GM21526 (cell line): ENCODE measurements at regions not wholly inside any gene's neighbourhood (a gene's known extent, or its start where the extent isn't known, plus 50 kb on each side); places are given as distances from the start of the nearest gene placed in this dataset.
"Not testable (repeated sequence)": the region's sequence is repeated elsewhere in the genome, so short reads cannot be mapped to it uniquely, and the experiment has no call there.

Experiments used
- ATAC-seq: cut with Tn5 transposase; IDR thresholded peaks from one replicate; pipeline ENCODE4 v1.9.1; 2021; ENCODE audit warnings: moderate library complexity; ENCODE audit not compliant: unreplicated experiment, low FRiP score

GRCh38 chr21:43291347-43291950 lies 122.6 kb downstream of the CRYAA start:
- no peak for ATAC-seq

- ATAC-seq, result no peak
These were observed 121.9 kb downstream of the CRYAA start for GRCh38 chr21:43290421-43291346.

DNA sequence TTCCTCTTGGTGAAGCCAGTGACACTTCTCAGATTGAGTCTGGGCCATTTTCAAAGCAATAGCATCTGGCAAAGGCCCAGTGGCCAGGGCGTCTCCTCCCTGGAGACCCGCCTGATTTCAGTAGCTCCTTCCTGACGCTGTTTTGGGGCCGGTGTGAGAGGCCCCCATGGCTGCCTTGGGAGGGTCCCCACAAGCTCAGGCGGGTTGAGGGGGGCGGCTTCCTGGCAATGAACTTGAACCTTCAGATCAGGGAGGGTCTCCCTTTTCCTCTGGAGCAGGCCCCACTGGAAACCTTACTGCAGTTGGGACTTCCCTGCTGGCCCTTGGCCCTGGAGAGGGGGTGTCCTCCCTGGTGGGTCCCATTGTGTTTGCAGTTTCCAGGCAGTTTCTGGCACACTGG lies 121.2 kb downstream of the CRYAA start:
- no peak for ATAC-seq

- ATAC-seq, result no peak
These were observed 120.6 kb downstream of the CRYAA start for GRCh38 chr21:43289442-43289841.

GRCh38 chr21:43287795-43288755 lies 119.3 kb downstream of the CRYAA start:
- no peak for ATAC-seq

DNA sequence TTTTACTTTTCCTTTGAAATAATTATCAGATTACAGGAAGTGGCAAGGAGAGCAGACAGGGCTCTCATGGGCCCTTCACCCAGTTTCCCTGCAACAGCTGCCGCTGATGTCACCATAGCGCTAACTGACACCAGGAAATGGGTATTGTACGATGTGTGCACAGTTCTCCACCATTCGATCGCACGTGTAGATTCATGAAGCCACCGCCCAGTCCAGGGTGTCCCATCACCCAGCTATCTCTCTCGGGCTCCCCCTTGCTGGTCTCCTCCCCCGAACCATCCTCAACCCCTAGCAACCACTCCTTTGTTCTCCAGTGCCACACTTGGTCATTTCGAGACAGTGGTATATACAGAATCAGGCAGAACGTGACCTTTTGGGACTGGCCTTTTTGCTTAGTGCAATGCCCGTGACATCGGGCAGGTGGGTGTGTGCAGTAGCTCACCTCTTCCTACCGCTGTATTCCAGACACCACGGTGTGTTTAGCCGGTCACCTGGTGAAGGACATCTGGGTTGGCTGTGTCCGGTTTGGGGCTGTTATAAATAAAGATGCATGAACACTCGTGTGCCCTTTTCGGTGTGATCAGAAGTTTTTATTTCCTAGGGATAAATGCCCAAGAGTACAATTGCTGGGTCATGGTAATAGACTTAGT lies 118.4 kb downstream of the CRYAA start:
- ATAC-seq, result no peak

- ATAC-seq, result no peak
These were observed 117.4 kb downstream of the CRYAA start for GRCh38 chr21:43286196-43286595.

DNA sequence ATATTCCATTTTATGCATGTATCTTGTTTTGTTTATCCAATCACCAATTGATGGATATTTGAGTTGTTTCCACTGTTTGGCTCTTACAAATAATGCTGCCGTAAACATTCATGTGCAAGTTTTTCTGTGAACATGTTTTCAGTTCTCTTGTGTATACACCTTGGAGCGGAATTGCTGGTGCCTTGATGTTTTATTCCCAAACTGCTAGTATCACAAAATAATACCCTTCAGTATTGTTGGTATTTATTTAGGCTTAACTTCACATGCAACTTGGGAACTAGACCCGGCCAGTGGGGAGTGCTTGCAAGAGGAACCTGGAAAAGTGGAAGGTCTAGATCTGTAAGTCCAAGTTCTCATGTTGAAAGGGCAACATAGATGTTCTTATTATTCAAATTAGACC lies 115.9 kb downstream of the CRYAA start:
- no peak for ATAC-seq

- ATAC-seq, result no peak
These were observed 115.4 kb downstream of the CRYAA start for GRCh38 chr21:43284238-43284637.

DNA sequence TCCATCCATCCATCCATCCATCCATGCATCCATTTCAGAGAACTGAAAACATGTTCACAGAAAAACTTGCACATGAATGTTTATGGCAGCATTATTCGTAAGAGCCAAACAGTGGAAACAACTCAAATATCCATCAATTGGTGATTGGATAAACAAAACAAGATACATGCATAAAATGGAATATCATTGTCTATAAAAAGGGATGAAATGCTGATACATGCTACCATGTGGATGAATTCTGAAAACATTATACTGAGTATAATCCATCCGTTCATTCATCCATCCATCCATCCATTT lies 115.1 kb downstream of the CRYAA start:
- ATAC-seq, result not testable (repeated sequence)

DNA sequence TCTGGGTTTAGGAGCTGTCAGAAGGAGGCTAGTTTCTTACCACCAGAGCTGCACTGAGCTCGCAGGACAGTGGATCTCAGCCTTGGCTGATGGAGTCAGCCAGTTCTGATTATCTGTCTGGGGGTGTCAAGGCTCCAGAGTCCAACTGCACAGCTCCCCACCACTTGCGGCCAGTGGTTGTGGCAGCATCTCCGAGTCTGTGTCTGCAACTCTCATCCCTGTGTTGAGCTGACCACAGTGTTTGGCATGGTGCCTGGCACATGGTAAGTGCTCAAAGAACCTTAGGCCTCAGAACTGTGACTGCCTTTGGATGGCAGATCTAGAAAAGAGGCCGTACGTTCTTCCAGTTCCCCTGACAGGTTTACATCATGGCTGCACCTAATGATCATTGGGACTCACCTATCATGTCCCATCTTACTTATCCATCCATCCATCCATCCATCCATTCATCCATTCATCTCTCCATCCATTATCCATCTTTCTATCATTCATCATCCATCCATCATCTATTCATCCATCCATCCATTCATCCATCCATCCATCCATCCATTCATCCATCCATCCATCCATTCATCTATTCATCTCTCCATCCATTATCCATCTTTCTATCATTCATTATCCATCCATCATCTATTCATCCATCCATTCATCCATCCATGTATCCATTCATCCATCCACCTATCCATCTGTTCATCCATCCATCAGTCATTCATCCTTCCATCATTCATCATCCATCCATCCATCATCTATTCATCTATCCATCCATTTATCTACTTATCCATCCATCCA lies 114.5 kb downstream of the CRYAA start:
- no peak for ATAC-seq

- ATAC-seq, result no peak
These were observed 113.7 kb downstream of the CRYAA start for GRCh38 chr21:43282358-43283120.

DNA sequence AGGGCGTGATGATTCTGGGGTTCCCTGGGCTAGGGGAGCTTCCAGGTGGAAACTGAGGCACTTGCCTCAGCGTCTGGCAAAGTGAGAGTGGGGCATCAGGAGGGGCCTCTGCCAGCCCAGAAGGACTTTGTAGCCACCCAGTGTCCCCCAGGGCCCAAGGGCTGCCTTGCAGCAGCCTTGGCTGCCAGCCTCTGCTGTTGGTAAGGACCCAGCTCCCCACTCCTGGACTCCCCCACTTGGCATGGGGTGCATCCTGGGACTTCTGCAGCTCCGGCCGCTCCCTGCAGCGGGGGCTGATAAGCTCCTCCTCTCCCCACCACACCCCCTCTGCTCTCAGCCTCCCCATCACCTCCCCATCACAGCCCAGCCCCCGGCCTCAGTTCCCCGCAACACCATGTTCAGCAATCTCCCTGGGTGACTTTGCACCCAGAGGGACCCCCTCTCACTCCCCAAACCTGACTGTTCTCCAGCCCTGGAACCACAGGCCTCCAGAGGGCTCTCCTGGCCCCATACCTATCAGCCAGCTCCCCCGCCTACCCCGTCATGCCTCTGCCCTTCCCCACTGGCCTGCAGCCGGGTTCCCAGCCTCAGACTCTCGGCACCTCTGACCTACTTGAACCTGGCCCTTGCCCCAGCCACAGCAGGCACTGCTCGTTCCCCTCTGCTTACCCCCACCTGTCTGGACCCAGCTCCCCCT lies 113.0 kb downstream of the CRYAA start:
- no peak for ATAC-seq

- ATAC-seq, result no peak
These were observed 112.3 kb downstream of the CRYAA start for GRCh38 chr21:43280949-43281633.

GRCh38 chr21:43279578-43279894 lies 110.7 kb downstream of the CRYAA start:
- ATAC-seq, result no peak

DNA sequence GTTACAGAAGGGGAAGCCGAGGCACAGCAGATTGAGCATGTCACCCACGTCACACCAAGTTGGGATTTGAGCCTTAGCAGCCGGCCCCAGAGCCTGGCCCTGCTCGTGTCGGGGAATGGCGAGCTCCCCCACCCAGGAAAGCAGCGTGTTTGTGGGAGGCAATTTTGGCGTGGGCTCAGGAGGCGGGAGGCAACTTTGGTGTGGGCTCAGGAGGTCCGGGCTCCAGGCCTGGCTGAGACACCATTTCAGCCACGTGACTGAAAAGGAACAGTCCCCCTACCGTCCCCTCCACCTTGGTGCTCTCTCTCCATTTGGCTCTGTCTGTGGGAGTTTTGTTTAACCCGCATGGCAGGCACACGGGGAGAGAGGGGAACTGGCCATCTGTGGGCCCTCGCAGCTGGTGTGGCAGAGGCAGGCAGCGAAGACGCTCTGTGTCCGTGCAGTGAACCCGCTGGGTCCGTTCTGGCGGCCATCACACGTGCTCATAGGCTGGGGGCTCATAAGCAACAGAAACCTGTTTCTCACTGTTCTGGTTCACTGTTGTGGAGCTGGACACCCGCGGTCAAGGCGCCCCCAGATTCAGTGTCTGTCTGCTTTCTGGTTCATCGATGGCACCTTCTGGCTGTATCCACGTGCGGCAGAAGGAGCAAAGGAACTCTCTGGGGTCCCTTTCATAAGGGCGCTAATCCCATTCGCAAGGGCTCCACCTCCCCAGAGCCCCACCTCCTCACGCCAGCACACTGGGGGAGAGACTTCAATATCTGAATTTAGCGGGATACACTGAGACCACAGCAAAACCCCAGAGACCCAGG lies 110.2 kb downstream of the CRYAA start:
- ATAC-seq, result no peak

DNA sequence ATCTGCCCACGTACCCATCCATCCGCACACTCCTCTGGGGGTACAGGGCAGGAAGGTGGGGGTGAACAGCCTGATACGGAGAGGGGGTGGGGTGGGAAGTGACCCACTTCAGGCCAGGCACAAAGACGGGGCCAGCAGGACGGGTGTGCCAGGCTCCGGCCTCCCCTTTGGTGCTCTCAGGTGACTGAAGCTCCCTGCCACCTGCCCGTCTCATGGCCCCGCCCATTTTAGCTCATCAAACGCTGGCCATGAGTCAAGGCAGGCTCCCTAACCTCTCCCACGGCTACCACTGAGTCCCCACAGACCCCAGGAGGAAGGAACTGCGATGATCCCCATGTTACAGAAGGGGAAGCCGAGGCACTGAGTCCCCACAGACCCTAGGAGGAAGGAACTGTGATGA lies 109.6 kb downstream of the CRYAA start:
- ATAC-seq, result no peak
